WTC11 (cell line): ENCODE measurements at regions not wholly inside any gene's neighbourhood (a gene's known extent, or its start where the extent isn't known, plus 50 kb on each side); places are given as distances from the start of the nearest gene placed in this dataset.

Source experiments
- ATAC-seq: fragments of 200-7000 bp; cut with Tn5 transposase; 2 replicates; pipeline ENCODE4 v1.10.0; 2021; ENCODE audit warnings: mild to moderate bottlenecking, moderate library complexity
- CTCF ChIA-PET: fragments of 300-600 bp; sonication (Branson Sonifier 250); formaldehyde crosslinking; loops from one replicate; lab custom pipeline; 2021; ENCODE audit warnings: antibody characterized with exemption; lab: Charles Lee
- POLR2A ChIA-PET: fragments of 350-600 bp; sonication (Branson Sonifier 250); formaldehyde crosslinking; loops from one replicate; lab custom pipeline; 2021; ENCODE audit warnings: antibody characterized with exemption; lab: Charles Lee
- DNase-seq: peaks from one replicate; pipeline ENCODE4 v3.0.0; 2021; ENCODE audit warnings: low spot score
- H3K27ac Mint-ChIP-seq: 2 replicates; pipeline ENCODE4 v1.8.0; 2021; ENCODE audit warnings: mixed read lengths
- H3K27me3 Mint-ChIP-seq: 2 replicates; pipeline ENCODE4 v1.8.0; 2021; ENCODE audit warnings: low read depth, mild to moderate bottlenecking, moderate library complexity, mixed read lengths
- H3K36me3 Mint-ChIP-seq: 2 replicates; pipeline ENCODE4 v1.8.0; 2021; ENCODE audit warnings: mixed read lengths
- H3K4me1 Mint-ChIP-seq: 2 replicates; pipeline ENCODE4 v1.8.0; 2022; ENCODE audit warnings: mixed read lengths
- H3K4me3 Mint-ChIP-seq: 2 replicates; pipeline ENCODE4 v1.8.0; 2021; ENCODE audit warnings: mild to moderate bottlenecking, moderate library complexity, mixed read lengths
- H3K9me3 Mint-ChIP-seq: 2 replicates; pipeline ENCODE4 v1.8.0; 2021; ENCODE audit warnings: mixed read lengths
- ATF1 ChIP-seq: sonication (generic); formaldehyde crosslinking; IDR thresholded peaks from 2 replicates; pipeline ENCODE4 v1.8.1; 2023; ENCODE audit warnings: mild to moderate bottlenecking, moderate library complexity, missing genetic modification reagents
- CREB1 ChIP-seq: sonication (generic); formaldehyde crosslinking; IDR thresholded peaks from 2 replicates; pipeline ENCODE4 v1.8.0; 2023; ENCODE audit warnings: mild to moderate bottlenecking, missing genetic modification reagents
- ELF4 ChIP-seq: sonication (generic); formaldehyde crosslinking; IDR thresholded peaks from 2 replicates; pipeline ENCODE4 v1.8.1; 2022; ENCODE audit warnings: low read depth, mild to moderate bottlenecking, moderate library complexity, missing genetic modification reagents
- FOXP1 ChIP-seq: sonication (generic); formaldehyde crosslinking; IDR thresholded peaks from 2 replicates; pipeline ENCODE4 v1.8.0; 2022; ENCODE audit warnings: missing genetic modification reagents, mild to moderate bottlenecking, moderate library complexity, borderline replicate concordance
- GRHL2 ChIP-seq: fragments of 250-450 bp; sonication (Bioruptor Pico); IDR thresholded peaks from 2 replicates; pipeline ENCODE4 v1.8.0; 2022; ENCODE audit warnings: mild to moderate bottlenecking, moderate library complexity; ENCODE audit not compliant: insufficient replicate concordance, severe bottlenecking
- MYBL2 ChIP-seq: sonication (generic); formaldehyde crosslinking; IDR thresholded peaks from 2 replicates; pipeline ENCODE4 v1.8.1; 2023; ENCODE audit warnings: mild to moderate bottlenecking, moderate library complexity, missing genetic modification reagents
- NFE2L1 ChIP-seq: sonication (generic); formaldehyde crosslinking; IDR thresholded peaks from 2 replicates; pipeline ENCODE4 v1.8.1; 2023; ENCODE audit warnings: missing genetic modification reagents
- NFYB ChIP-seq: sonication (generic); formaldehyde crosslinking; conservative IDR thresholded peaks from 2 replicates; pipeline ENCODE4 v1.8.0; 2022; ENCODE audit warnings: low read depth, missing genetic modification reagents
- NR3C1 ChIP-seq: sonication (generic); formaldehyde crosslinking; conservative IDR thresholded peaks from 2 replicates; pipeline ENCODE4 v1.8.1; 2023; ENCODE audit warnings: low read depth, mild to moderate bottlenecking, missing genetic modification reagents
- SMAD3 ChIP-seq: sonication (generic); formaldehyde crosslinking; IDR thresholded peaks from 2 replicates; pipeline ENCODE4 v1.8.0; 2022; ENCODE audit warnings: missing genetic modification reagents, mild to moderate bottlenecking, borderline replicate concordance
- TEAD4 ChIP-seq: sonication (generic); formaldehyde crosslinking; IDR thresholded peaks from 2 replicates; pipeline ENCODE4 v1.8.0; 2022; ENCODE audit warnings: mild to moderate bottlenecking, missing genetic modification reagents
- ZNF121 ChIP-seq: sonication (generic); formaldehyde crosslinking; IDR thresholded peaks from 2 replicates; pipeline ENCODE4 v1.8.0; 2023; ENCODE audit warnings: missing genetic modification reagents
- ZNF138 ChIP-seq: sonication (generic); formaldehyde crosslinking; conservative IDR thresholded peaks from 2 replicates; pipeline ENCODE4 v1.8.1; 2022; ENCODE audit warnings: mild to moderate bottlenecking, moderate library complexity, missing genetic modification reagents
- ZNF232 ChIP-seq: sonication (generic); formaldehyde crosslinking; IDR thresholded peaks from 2 replicates; pipeline ENCODE4 v1.8.0; 2022; ENCODE audit warnings: mild to moderate bottlenecking, missing genetic modification reagents
- ZNF317 ChIP-seq: sonication (generic); formaldehyde crosslinking; IDR thresholded peaks from 2 replicates; pipeline ENCODE4 v1.8.1; 2023; ENCODE audit warnings: low read depth, mild to moderate bottlenecking, moderate library complexity, missing genetic modification reagents, borderline replicate concordance
- TF ChIP-seq, protein P1 (sequence below): sonication (generic); formaldehyde crosslinking; conservative IDR thresholded peaks from 2 replicates; pipeline ENCODE4 v1.8.1; 2023; ENCODE audit warnings: mild to moderate bottlenecking, low read depth, missing genetic modification reagents, moderate library complexity
- TF ChIP-seq, protein P2 (sequence below): fragments of 250-450 bp; sonication (Bioruptor Pico); IDR thresholded peaks from 2 replicates; pipeline ENCODE4 v1.9.0; 2021; ENCODE audit warnings: moderate library complexity, mild to moderate bottlenecking, inconsistent platforms, borderline replicate concordance
- TF ChIP-seq, protein P3 (sequence below): sonication (generic); formaldehyde crosslinking; IDR thresholded peaks from 2 replicates; pipeline ENCODE4 v1.8.0; 2022; ENCODE audit warnings: mild to moderate bottlenecking, missing genetic modification reagents
- TF ChIP-seq, protein P4 (sequence below): fragments of 250-450 bp; sonication (Bioruptor Pico); IDR thresholded peaks from 2 replicates; pipeline ENCODE4 v2.1.2; 2022; ENCODE audit warnings: mild to moderate bottlenecking, moderate library complexity
- TF ChIP-seq, protein P5 (sequence below): fragments of 250-450 bp; sonication (Bioruptor Pico); IDR thresholded peaks from 2 replicates; pipeline ENCODE4 v1.9.0; 2021; ENCODE audit warnings: mild to moderate bottlenecking, borderline replicate concordance
- TF ChIP-seq, protein P6 (sequence below): sonication (generic); formaldehyde crosslinking; IDR thresholded peaks from 2 replicates; pipeline ENCODE4 v1.8.1; 2023; ENCODE audit warnings: mild to moderate bottlenecking, missing genetic modification reagents

DNA sequence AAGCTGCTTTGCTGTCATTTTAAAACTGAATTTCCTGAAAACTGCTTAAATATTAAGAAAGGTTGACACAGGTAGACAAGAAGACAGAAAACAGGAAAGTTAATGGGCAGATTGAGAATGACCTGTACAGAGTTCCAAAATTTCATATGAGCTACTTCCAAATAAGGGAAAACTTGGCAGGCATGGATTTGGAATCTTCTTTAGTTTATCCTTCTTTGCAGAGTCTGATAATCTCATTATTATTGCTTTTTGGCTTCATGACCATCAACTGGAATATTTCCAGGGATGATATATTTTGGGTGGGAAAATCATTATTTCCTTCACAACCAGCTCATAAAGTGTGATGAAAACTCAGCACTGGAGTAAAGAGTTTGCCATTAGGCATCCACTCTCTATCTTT, 346.5 kb upstream of the NPVF start:
- no peak for TF ChIP-seq ZNF317 (CRISPR knock-in tag)
- TF ChIP-seq ZNF232 (CRISPR knock-in tag) = no peak
- TF ChIP-seq NR3C1 (CRISPR knock-in tag) = no peak
- TF ChIP-seq GRHL2 = no peak
- TF ChIP-seq, protein P1, sequence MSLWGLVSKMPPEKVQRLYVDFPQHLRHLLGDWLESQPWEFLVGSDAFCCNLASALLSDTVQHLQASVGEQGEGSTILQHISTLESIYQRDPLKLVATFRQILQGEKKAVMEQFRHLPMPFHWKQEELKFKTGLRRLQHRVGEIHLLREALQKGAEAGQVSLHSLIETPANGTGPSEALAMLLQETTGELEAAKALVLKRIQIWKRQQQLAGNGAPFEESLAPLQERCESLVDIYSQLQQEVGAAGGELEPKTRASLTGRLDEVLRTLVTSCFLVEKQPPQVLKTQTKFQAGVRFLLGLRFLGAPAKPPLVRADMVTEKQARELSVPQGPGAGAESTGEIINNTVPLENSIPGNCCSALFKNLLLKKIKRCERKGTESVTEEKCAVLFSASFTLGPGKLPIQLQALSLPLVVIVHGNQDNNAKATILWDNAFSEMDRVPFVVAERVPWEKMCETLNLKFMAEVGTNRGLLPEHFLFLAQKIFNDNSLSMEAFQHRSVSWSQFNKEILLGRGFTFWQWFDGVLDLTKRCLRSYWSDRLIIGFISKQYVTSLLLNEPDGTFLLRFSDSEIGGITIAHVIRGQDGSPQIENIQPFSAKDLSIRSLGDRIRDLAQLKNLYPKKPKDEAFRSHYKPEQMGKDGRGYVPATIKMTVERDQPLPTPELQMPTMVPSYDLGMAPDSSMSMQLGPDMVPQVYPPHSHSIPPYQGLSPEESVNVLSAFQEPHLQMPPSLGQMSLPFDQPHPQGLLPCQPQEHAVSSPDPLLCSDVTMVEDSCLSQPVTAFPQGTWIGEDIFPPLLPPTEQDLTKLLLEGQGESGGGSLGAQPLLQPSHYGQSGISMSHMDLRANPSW (CRISPR knock-in tag) = no peak
- peaks cover 74% of the 10 kb centered on the region for H3K27me3 Mint-ChIP-seq
- no peak overlapping the region for H3K4me3 Mint-ChIP-seq
- no peak for DNase-seq
- no peaks in the 10 kb centered on the region for H3K36me3 Mint-ChIP-seq
- ChIA-PET POLR2A (interaction anchor here (0.7 kb wide), 1 partner anchor 50 kb away, joined by 3 read pairs; no protein-coding TSS in a partner anchor), CTCF (interaction anchor here (0.9 to 2.5 kb wide), 5 partner anchors 9 to 280 kb away, joined by 3 to 16 read pairs (median 4); no protein-coding TSS in a partner anchor)
- no peak overlapping the region for H3K27ac Mint-ChIP-seq
- ATAC-seq = no peak
- H3K4me1 Mint-ChIP-seq = peaks cover 4% of the 10 kb centered on the region
- H3K9me3 Mint-ChIP-seq = no peaks in the 10 kb centered on the region

DNA sequence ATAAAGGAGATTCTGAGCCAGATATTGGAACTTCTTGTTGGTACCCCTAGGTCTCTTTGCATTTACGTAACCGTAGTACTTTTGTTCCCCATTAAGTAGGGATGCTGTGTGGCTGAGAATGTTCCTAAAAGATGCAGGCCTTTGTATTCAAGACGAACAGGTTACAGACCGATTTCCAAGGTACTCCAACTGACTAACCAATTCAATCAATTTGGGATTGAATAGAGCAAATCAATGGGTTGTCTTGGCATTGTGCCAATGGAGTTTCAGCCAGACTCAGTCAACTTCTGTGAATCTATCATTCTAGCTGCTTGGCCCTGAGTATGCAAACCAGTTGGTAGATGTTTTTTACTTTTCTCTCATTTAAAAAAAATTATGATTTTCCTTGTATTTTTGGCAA, 347.3 kb upstream of the NPVF start:
- ATAC-seq = no peak
- Mint-ChIP-seq H3K27me3 (peaks cover 81% of the 10 kb centered on the region), H3K4me1 (peaks cover 4% of the 10 kb centered on the region), H3K9me3 (no peaks in the 10 kb centered on the region), H3K36me3 (no peaks in the 10 kb centered on the region), H3K4me3 (no peak overlapping the region), H3K27ac (no peak overlapping the region)
- DNase-seq = no peak
- ChIA-PET POLR2A (no interaction called here), CTCF (interaction anchor here (0.6 to 2.5 kb wide), 3 partner anchors 263 to 279 kb away, joined by 3 to 16 read pairs (median 4); no protein-coding TSS in a partner anchor)
- TF ChIP-seq FOXP1 = no peak
- TF ChIP-seq ATF1 (CRISPR knock-in tag) = no peak
- TF ChIP-seq SMAD3 = no peak
- no peak for TF ChIP-seq MYBL2 (CRISPR knock-in tag)
- TF ChIP-seq ELF4 = no peak
- TF ChIP-seq, protein P2, sequence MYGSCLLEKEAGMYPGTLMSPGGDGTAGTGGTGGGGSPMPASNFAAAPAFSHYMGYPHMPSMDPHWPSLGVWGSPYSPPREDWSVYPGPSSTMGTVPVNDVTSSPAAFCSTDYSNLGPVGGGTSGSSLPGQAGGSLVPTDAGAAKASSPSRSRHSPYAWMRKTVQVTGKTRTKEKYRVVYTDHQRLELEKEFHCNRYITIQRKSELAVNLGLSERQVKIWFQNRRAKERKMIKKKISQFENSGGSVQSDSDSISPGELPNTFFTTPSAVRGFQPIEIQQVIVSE (CRISPR knock-in tag) = no peak
- no peak for TF ChIP-seq ZNF138 (CRISPR knock-in tag)
- TF ChIP-seq, protein P3, sequence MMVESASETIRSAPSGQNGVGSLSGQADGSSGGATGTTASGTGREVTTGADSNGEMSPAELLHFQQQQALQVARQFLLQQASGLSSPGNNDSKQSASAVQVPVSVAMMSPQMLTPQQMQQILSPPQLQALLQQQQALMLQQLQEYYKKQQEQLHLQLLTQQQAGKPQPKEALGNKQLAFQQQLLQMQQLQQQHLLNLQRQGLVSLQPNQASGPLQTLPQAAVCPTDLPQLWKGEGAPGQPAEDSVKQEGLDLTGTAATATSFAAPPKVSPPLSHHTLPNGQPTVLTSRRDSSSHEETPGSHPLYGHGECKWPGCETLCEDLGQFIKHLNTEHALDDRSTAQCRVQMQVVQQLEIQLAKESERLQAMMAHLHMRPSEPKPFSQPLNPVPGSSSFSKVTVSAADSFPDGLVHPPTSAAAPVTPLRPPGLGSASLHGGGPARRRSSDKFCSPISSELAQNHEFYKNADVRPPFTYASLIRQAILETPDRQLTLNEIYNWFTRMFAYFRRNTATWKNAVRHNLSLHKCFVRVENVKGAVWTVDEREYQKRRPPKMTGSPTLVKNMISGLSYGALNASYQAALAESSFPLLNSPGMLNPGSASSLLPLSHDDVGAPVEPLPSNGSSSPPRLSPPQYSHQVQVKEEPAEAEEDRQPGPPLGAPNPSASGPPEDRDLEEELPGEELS (CRISPR knock-in tag) = no peak
- no peak for TF ChIP-seq CREB1 (CRISPR knock-in tag)
- TF ChIP-seq, protein P4, sequence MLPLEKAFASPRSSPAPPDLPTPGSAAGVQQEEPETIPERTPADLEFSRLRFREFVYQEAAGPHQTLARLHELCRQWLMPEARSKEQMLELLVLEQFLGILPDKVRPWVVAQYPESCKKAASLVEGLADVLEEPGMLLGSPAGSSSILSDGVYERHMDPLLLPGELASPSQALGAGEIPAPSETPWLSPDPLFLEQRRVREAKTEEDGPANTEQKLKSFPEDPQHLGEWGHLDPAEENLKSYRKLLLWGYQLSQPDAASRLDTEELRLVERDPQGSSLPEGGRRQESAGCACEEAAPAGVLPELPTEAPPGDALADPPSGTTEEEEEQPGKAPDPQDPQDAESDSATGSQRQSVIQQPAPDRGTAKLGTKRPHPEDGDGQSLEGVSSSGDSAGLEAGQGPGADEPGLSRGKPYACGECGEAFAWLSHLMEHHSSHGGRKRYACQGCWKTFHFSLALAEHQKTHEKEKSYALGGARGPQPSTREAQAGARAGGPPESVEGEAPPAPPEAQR = no peak
- no peak for TF ChIP-seq NFYB
- TF ChIP-seq ZNF121 (CRISPR knock-in tag) = no peak
- TF ChIP-seq NFE2L1 (CRISPR knock-in tag) = no peak
- TF ChIP-seq, protein P5, sequence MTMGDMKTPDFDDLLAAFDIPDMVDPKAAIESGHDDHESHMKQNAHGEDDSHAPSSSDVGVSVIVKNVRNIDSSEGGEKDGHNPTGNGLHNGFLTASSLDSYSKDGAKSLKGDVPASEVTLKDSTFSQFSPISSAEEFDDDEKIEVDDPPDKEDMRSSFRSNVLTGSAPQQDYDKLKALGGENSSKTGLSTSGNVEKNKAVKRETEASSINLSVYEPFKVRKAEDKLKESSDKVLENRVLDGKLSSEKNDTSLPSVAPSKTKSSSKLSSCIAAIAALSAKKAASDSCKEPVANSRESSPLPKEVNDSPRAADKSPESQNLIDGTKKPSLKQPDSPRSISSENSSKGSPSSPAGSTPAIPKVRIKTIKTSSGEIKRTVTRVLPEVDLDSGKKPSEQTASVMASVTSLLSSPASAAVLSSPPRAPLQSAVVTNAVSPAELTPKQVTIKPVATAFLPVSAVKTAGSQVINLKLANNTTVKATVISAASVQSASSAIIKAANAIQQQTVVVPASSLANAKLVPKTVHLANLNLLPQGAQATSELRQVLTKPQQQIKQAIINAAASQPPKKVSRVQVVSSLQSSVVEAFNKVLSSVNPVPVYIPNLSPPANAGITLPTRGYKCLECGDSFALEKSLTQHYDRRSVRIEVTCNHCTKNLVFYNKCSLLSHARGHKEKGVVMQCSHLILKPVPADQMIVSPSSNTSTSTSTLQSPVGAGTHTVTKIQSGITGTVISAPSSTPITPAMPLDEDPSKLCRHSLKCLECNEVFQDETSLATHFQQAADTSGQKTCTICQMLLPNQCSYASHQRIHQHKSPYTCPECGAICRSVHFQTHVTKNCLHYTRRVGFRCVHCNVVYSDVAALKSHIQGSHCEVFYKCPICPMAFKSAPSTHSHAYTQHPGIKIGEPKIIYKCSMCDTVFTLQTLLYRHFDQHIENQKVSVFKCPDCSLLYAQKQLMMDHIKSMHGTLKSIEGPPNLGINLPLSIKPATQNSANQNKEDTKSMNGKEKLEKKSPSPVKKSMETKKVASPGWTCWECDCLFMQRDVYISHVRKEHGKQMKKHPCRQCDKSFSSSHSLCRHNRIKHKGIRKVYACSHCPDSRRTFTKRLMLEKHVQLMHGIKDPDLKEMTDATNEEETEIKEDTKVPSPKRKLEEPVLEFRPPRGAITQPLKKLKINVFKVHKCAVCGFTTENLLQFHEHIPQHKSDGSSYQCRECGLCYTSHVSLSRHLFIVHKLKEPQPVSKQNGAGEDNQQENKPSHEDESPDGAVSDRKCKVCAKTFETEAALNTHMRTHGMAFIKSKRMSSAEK = no peak
- TF ChIP-seq TEAD4 (CRISPR knock-in tag) = no peak
- TF ChIP-seq, protein P6, sequence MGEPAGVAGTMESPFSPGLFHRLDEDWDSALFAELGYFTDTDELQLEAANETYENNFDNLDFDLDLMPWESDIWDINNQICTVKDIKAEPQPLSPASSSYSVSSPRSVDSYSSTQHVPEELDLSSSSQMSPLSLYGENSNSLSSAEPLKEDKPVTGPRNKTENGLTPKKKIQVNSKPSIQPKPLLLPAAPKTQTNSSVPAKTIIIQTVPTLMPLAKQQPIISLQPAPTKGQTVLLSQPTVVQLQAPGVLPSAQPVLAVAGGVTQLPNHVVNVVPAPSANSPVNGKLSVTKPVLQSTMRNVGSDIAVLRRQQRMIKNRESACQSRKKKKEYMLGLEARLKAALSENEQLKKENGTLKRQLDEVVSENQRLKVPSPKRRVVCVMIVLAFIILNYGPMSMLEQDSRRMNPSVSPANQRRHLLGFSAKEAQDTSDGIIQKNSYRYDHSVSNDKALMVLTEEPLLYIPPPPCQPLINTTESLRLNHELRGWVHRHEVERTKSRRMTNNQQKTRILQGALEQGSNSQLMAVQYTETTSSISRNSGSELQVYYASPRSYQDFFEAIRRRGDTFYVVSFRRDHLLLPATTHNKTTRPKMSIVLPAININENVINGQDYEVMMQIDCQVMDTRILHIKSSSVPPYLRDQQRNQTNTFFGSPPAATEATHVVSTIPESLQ (CRISPR knock-in tag) = no peak
